ENCODE measurements at regions not wholly inside any gene's neighbourhood (a gene's known extent, or its start where the extent isn't known, plus 50 kb on each side); places are given as distances from the start of the nearest gene placed in this dataset.

DNA sequence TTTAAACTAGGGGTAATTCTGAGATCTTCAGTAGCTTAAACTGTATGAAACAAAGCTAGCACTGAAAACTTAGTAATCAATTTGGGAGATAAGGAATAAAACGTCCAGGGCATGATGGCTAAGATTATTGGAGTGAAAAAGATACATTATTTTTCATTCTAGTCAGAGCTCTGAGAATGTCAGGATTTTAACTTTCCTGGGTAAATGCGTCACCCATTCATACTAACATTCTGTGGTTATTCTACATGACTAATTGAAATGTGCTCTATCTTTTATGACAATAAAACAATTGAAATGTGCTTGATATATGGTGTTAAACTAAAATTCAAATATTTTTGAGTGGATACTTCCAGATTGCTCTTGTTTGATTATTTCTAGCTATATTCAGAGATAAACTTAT, 626.0 kb downstream of the EDEM1 start:
- no peak for TF ChIP-seq POLR2A (IDR thresholded peaks at IDR 0.05)
- TF ChIP-seq, protein P1, sequence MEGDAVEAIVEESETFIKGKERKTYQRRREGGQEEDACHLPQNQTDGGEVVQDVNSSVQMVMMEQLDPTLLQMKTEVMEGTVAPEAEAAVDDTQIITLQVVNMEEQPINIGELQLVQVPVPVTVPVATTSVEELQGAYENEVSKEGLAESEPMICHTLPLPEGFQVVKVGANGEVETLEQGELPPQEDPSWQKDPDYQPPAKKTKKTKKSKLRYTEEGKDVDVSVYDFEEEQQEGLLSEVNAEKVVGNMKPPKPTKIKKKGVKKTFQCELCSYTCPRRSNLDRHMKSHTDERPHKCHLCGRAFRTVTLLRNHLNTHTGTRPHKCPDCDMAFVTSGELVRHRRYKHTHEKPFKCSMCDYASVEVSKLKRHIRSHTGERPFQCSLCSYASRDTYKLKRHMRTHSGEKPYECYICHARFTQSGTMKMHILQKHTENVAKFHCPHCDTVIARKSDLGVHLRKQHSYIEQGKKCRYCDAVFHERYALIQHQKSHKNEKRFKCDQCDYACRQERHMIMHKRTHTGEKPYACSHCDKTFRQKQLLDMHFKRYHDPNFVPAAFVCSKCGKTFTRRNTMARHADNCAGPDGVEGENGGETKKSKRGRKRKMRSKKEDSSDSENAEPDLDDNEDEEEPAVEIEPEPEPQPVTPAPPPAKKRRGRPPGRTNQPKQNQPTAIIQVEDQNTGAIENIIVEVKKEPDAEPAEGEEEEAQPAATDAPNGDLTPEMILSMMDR (IDR thresholded peaks at IDR 0.05 in 8 of 11, conservative IDR thresholded peaks at IDR 0.05 in 3 of 11): no peak

Data from spleen (tissue), 7 donors.